GM12872 (cell line): ENCODE measurements at regions not wholly inside any gene's neighbourhood (a gene's known extent, or its start where the extent isn't known, plus 50 kb on each side); places are given as distances from the start of the nearest gene placed in this dataset.

Source experiments
- TF ChIP-seq, protein P1 (sequence below): IDR thresholded peaks from 3 replicates; pipeline ENCODE4 v1.5.1; 2011; ENCODE audit warnings: low read depth, mild to moderate bottlenecking, low read length, moderate library complexity; ENCODE audit not compliant: insufficient read depth

DNA sequence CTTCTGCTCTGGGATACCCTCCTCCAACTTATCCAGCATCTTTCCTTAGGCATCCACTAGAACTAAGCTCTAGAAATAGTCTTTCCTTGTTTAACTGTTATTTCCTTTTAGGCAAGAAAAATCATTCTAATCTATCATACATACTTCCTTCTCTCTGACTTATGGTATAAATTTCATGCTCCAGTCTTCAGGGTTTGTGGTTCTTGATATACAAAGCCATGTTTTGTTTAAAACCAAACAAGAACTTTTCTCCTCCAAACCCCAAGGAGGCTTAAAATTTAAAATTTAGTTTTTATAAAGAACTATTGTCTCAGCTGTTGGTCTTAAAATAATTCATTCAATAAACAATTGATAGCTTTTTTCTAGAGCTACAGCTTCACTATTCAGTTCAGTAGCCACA is 77.2 kb downstream of the CD164 start:
- TF ChIP-seq, protein P1, sequence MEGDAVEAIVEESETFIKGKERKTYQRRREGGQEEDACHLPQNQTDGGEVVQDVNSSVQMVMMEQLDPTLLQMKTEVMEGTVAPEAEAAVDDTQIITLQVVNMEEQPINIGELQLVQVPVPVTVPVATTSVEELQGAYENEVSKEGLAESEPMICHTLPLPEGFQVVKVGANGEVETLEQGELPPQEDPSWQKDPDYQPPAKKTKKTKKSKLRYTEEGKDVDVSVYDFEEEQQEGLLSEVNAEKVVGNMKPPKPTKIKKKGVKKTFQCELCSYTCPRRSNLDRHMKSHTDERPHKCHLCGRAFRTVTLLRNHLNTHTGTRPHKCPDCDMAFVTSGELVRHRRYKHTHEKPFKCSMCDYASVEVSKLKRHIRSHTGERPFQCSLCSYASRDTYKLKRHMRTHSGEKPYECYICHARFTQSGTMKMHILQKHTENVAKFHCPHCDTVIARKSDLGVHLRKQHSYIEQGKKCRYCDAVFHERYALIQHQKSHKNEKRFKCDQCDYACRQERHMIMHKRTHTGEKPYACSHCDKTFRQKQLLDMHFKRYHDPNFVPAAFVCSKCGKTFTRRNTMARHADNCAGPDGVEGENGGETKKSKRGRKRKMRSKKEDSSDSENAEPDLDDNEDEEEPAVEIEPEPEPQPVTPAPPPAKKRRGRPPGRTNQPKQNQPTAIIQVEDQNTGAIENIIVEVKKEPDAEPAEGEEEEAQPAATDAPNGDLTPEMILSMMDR, result no peak

DNA sequence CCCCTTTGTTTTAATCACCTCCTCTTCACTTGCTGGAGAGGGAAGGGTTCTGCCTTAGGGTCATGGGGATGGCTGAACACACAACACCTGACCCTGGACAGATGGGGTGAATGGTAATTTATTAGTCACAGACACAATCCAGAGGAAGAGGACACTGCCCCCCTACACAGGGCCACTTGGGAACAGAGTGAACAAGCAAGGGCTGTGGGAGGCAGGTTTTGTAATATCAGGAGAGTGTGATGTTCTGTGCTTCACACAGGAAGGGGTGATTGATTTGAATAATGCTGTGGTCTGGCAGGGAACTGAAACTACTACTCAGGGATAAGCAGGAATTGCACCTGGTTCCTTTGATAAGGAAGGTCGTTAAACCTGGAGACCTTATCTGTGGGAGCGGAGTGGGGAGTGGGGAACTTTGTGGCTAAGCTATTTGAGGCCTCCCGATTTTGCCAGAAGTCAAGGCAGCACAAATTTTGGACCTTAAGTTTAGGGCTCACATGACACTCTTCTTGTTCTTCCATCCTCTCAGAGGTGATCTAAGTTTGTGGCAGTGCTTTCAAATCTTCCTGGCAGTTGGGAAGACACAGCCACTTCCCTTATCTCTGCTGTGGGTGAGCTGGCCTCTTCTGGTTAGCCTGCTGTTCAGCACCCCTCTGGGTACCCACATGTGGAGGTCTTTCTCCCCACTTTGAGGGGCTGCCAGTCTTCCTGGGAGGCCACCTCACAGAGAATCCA is 77.8 kb downstream of the CD164 start:
- TF ChIP-seq, protein P1, result no peak

DNA sequence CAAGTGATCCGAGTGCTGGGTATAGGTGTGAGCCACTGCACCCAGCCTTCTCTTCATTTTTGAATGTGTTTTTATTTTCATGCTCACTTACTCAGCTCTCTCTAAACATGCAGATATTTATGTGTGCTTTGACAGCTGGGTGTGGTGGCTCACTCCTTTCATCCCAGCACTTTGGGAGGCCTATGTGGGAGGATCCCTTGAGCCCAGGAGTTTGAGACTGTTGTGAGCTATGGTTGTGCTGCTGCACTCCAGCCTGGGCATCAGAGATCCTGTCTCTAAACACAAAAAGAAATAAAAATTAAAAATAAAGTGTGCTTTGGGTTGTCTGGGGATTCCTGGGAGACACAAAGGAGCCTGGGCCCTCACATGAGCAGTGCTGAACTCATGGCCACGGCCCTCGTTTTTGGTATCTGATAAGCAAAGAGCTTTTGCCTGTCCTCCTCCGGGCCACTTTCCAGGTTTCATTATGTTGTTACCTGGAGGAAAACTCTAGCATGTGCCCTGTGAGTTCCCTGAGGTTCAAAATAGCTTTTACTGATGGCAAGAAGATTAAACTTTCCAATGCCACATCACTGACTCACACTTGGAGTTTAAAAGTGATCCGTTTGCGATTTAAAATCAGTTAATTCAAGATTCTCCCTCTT is 78.5 kb downstream of the CD164 start:
- TF ChIP-seq, protein P1, result no peak

DNA sequence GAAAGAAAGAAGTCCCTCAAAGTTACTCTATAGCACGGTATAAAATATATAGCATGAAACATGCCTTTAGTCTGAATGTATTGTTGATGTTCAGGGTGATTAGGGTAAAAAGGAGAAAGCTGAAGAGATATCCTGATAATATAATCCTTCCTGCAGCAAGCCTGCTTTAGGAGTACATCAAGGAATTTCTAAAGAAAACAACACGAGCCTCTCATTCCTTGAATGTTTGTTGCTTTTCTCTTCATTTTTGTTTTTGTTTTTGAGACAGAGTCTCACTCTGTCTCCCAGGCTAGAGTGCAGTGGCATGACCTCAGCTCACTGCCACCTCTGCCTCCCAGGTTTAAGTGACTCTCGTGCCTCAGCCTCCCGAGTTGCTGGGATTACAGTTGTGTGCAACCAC is 79.1 kb downstream of the CD164 start:
- TF ChIP-seq, protein P1, result no peak

DNA sequence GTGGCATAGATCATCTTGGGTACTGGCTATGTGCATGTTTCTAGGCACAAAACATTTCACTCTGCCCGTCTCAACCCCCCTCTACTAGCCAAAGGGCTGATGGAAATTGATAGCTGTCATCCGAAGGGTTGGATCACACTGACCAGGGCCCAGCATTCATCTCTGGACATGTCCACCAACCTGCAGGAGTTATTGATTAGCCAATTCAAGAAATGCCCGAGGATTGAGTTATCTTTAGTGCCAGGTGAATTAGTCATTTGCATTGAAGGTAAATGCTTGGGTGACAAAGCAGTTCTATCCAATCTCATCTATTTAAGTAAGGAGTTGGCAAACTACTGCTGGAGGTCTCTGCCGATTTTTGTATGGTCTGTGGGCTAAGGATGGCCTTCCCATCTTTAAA is 80.1 kb downstream of the CD164 start:
- TF ChIP-seq, protein P1, result no peak

DNA sequence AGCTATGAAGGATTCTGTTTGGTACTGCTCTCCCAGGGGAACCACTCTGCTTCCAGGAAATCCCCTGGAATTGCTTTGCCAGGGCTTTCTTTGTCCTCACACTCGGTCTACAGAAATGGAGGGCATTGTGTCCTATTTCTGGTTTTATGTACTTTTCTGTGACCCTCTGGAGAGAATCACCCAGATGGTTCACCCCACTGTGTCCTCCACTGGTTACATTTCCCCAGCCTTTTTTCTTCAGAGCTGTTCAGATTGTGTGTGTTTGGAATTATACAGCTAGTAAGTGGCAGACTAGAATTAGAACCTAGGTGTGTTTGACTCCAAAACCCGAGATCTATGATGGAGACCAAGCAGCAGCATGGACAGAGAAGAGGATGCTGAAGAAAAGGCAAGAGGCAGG is 80.8 kb downstream of the CD164 start:
- TF ChIP-seq, protein P1, result no peak

DNA sequence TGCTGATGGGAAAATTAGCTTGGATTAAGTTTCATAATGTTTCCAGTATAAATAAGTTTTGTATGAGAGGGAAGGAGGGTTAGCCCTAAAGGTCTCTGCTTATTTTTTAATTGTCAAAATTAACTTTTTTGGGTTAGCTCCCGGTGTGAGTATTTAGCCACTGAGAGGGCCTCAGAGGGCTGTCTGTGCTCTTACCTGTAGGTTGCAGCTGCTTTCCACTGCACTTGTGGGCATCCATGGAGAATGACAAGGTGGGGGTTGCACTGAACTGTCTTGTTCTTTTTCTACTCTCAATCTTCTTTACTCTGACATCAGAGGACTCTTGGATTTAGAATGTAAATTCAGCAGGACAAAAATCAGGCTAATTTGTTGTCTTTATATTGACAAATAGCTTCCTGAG is 81.4 kb downstream of the CD164 start:
- TF ChIP-seq, protein P1, result no peak
